Body of pancreas (tissue), 4 donors: ENCODE measurements at regions not wholly inside any gene's neighbourhood (a gene's known extent, or its start where the extent isn't known, plus 50 kb on each side); places are given as distances from the start of the nearest gene placed in this dataset.

Source experiments
- ATAC-seq: fragments of 150-250 bp; one replicate; pipeline ENCODE4 v1.9.1; 2016
- DNase-seq, 4 donors: peaks; one replicate each; pipeline ENCODE4 v3.0.0-alpha.2; 2019
- H3K27ac ChIP-seq, 4 donors: fragments of 200-600 bp; sonication (generic); 1 replicate in 3 of 4; 2 replicates in 1 of 4; pipeline versions ENCODE4 v1.5.1 to v1.6.1; 2016 to 2019; ENCODE audit warnings: mild to moderate bottlenecking in 1 of 4, mixed read lengths in 1 of 4, moderate library complexity in 1 of 4
- H3K27me3 ChIP-seq, 2 donors: fragments of 200-600 bp; sonication (generic); one replicate each; pipeline ENCODE4 v1.6.0; 2016; ENCODE audit warnings: mild to moderate bottlenecking in 1 of 2
- H3K36me3 ChIP-seq, 2 donors: fragments of 200-600 bp; sonication (generic); replicated peaks in 1 of 2; 2 replicates each; pipeline ENCODE4 v1.5.1; 2016; ENCODE audit warnings: low read depth in 2 of 2; ENCODE audit not compliant: insufficient read depth in 1 of 2
- H3K4me1 ChIP-seq: fragments of 200-600 bp; sonication (generic); one replicate; pipeline ENCODE4 v1.6.0; 2016
- H3K4me3 ChIP-seq, 2 donors: fragments of 200-600 bp; sonication (generic); 1 replicate in 1 of 2; 2 replicates in 1 of 2; pipeline ENCODE4 v1.5.1; 2016 to 2019
- H3K9me3 ChIP-seq, 3 donors: fragments of 200-600 bp; sonication (generic); 1 replicate in 2 of 3; 2 replicates in 1 of 3; pipeline ENCODE4 v1.5.1; 2016
- POLR2A ChIP-seq, 3 donors: fragments of 450-650 bp; IDR thresholded peaks; one replicate each; pipeline ENCODE4 v1.6.1; 2016; ENCODE audit warnings: antibody characterized with exemption in 3 of 3, mild to moderate bottlenecking in 2 of 3
- WGBS, 2 donors: methylation state at CpG; one replicate each; pipeline ENCODE4 v1.1.5; 2017; 5-methylcytosine and 5-hydroxymethylcytosine counted together
- intact Hi-C: fragments of 100-400 bp; cut with DNase I; formaldehyde crosslinking; loops from one replicate; pipeline ENCODE4 v1.15.1; 2023
- TF ChIP-seq, protein P1 (sequence below), 7 experiments: fragments of 450-650 bp in 4 of 7; fragments of 200-600 bp in 3 of 7; sonication (generic) in 3 of 7; IDR thresholded peaks; one replicate each; pipeline ENCODE4 v1.5.1; 2016 to 2019; ENCODE audit warnings: antibody characterized with exemption in 7 of 7

DNA sequence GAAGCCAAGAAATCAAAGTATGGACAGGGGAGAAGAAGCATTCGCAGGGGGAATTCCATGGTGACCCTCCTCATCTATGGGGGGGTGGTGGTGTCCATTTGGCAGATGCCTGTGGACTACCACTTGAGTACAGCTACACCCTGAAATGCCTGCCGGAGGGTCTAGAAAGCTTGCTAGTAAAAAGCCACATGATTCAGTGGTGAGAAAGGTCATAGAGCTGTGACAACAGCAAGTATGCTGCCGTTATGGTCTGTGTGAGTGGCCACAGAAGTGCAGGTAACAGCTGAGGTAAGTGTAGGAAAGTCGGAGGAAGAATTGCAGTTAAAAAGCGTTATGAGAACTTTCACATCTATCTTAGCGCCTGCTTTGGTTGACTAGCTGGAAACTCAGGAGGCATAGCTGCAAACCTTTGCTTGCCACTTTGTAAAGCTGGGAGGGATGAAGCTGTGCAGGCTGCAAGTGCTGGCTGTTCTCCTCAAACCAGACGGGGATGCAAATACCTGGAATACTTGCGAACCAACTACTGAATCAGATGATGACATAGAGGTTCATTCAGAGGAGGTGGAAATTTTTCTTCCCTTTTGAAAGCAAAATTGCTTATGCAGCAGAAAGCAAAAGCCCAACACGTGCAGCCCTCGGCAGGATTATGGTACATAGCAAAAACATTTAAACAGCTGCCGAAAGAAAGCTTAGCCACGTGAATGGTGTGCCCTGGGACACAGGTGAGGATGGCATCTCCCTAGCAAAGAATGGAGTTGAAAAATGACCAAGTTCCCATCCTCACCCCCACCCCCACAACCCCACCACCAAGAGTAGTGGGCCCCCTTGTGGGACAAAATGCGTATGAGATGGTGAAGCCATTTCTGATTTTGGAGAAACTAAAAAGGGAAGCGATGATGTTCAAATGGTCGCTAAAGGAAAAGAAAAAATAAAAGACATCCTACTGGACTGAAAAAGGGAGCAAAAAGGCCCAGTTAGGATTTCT is 287.0 kb downstream of the RERGL start:
- H3K27me3 ChIP-seq = no peaks in the 10 kb centered on the region
- DNase-seq (no peak), ATAC-seq (no peak)
- H3K9me3 ChIP-seq = no peaks in the 10 kb centered on the region
- no peak overlapping the region for H3K27ac ChIP-seq
- no peak for TF ChIP-seq POLR2A (IDR thresholded peaks at IDR 0.05)
- TF ChIP-seq, protein P1, sequence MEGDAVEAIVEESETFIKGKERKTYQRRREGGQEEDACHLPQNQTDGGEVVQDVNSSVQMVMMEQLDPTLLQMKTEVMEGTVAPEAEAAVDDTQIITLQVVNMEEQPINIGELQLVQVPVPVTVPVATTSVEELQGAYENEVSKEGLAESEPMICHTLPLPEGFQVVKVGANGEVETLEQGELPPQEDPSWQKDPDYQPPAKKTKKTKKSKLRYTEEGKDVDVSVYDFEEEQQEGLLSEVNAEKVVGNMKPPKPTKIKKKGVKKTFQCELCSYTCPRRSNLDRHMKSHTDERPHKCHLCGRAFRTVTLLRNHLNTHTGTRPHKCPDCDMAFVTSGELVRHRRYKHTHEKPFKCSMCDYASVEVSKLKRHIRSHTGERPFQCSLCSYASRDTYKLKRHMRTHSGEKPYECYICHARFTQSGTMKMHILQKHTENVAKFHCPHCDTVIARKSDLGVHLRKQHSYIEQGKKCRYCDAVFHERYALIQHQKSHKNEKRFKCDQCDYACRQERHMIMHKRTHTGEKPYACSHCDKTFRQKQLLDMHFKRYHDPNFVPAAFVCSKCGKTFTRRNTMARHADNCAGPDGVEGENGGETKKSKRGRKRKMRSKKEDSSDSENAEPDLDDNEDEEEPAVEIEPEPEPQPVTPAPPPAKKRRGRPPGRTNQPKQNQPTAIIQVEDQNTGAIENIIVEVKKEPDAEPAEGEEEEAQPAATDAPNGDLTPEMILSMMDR (IDR thresholded peaks at IDR 0.05) = no peak
- H3K4me1 ChIP-seq = no peaks in the 10 kb centered on the region
- H3K4me3 ChIP-seq = no peak overlapping the region
- intact Hi-C loops = no loop called here
- no peaks in the 10 kb centered on the region for H3K36me3 ChIP-seq
- WGBS, 2 donors = 56 to 57% methylated on average over 15 of the region's 15 CpGs

DNA sequence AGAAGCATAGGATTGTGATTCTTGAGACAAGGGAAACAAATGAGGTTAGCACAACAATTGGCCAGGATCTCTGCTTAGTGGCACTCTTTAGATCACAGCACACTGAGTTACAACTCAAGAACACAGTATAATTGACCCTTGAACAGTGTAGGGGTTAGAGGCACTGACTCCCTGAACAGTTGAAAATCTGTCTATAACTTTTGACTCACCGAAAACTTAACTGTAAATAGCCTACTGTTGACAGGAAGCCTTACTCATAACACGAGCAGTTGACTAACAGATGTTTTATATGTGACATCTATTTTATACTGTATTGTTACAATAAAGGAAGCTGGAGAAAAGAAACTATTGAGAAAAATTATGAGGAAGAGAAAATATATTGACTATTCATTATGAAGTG is 296.1 kb downstream of the RERGL start:
- DNase-seq (no peak), ATAC-seq (no peak)
- 46% methylated on average over 2 of the region's 2 CpGs for WGBS, 2 donors
- Histone ChIP-seq H3K4me1 (no peaks in the 10 kb centered on the region), H3K27ac (no peak overlapping the region), H3K4me3 (no peak overlapping the region), H3K9me3 (no peaks in the 10 kb centered on the region), H3K27me3 (no peaks in the 10 kb centered on the region), H3K36me3 (no peaks in the 10 kb centered on the region)
- TF ChIP-seq, protein P1 (IDR thresholded peaks at IDR 0.05) = no peak
- TF ChIP-seq POLR2A (IDR thresholded peaks at IDR 0.05) = no peak
- intact Hi-C loops = no loop called here

DNA sequence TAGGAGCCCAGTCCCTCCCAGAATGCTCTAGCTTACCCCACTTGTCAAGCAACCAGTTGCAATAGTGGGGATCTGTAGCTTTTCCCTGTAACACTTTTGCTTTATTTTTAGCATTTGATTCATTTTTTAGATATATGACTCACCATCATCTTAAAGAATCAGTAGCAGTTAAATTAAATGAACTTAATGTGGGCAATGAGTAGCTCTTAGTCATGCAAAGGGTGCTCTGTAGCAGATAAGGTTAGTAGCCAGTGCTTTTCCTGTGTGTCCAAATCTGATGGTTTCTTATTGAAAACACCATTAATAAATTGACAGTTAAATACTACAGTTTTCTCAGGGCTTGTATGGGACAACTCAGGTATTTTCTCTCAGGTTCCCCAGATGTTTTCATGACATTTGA is 311.8 kb downstream of the RERGL start:
- Histone ChIP-seq H3K36me3 (no peaks in the 10 kb centered on the region), H3K9me3 (no peaks in the 10 kb centered on the region), H3K27me3 (no peaks in the 10 kb centered on the region), H3K27ac (no peak overlapping the region), H3K4me3 (no peak overlapping the region), H3K4me1 (no peaks in the 10 kb centered on the region)
- intact Hi-C loops = no loop called here
- no peak for ATAC-seq
- TF ChIP-seq, protein P1 (IDR thresholded peaks at IDR 0.05) = no peak
- no peak for TF ChIP-seq POLR2A (IDR thresholded peaks at IDR 0.05)
- DNase-seq = no peak

DNA sequence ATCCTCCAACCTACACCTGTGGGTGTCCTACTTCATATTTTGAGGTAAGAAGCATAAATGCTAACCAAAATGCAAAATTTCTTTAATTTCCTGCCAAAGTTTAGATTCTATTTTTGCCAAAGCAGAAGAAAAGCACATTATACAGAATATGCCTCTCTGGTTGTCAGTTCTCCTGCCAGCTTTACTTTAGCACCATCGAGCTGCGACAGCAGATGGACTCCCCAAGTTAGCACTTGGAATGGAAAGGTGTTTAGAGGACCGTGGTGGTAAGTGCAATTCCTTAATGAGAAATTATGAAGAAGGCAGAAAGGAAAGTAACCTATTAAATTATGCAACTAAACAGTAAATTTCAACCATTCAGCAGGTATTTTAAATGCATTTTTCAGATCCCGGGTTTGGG is 326.6 kb downstream of the RERGL start:
- no peaks in the 10 kb centered on the region for H3K36me3 ChIP-seq
- DNase-seq (no peak), ATAC-seq (no peak)
- H3K27me3 ChIP-seq = no peaks in the 10 kb centered on the region
- TF ChIP-seq, protein P1 (IDR thresholded peaks at IDR 0.05) = no peak
- no peak for TF ChIP-seq POLR2A (IDR thresholded peaks at IDR 0.05)
- no peak overlapping the region for H3K4me3 ChIP-seq
- intact Hi-C loops = no loop called here
- no peaks in the 10 kb centered on the region for H3K4me1 ChIP-seq
- H3K9me3 ChIP-seq = no peaks in the 10 kb centered on the region
- H3K27ac ChIP-seq = no peak overlapping the region
- WGBS, 2 donors = 66 to 69% methylated on average over 4 of the region's 4 CpGs

DNA sequence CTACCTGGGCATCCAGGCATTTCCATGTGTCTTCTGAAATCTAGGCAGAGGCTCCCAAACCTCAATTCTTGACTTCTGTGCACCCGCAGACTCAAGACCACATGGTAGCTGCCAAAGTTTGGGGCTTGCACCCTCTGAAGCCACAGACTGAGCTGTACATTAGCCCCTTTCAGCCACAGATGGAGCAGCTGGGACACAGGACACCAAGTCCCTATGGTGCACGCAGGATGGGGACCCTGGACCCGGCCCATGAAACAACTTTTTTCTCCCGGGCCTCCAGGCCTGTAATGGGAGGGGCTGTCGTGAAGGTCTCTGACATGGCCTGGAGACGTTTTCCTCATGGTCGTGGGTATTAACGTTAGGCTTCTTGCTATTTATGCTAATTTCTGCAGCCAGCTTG is 330.0 kb downstream of the RERGL start:
- no peaks in the 10 kb centered on the region for H3K36me3 ChIP-seq
- TF ChIP-seq, protein P1 (IDR thresholded peaks at IDR 0.05) = no peak
- no peak for TF ChIP-seq POLR2A (IDR thresholded peaks at IDR 0.05)
- ATAC-seq = no peak
- DNase-seq = no peak
- 69 to 73% methylated on average over 8 of the region's 8 CpGs for WGBS, 2 donors
- no peaks in the 10 kb centered on the region for H3K9me3 ChIP-seq
- intact Hi-C loops = no loop called here
- no peak overlapping the region for H3K27ac ChIP-seq
- H3K4me3 ChIP-seq = no peak overlapping the region
- H3K27me3 ChIP-seq = no peaks in the 10 kb centered on the region
- no peaks in the 10 kb centered on the region for H3K4me1 ChIP-seq
